Mucosa of descending colon (tissue), 3 donors: ENCODE measurements at regions not wholly inside any gene's neighbourhood (a gene's known extent, or its start where the extent isn't known, plus 50 kb on each side); places are given as distances from the start of the nearest gene placed in this dataset.

Experiments used
- ATAC-seq: fragments of 200-7000 bp; cut with Tn5 transposase; one replicate; pipeline ENCODE4 v1.9.1; 2020; ENCODE audit warnings: mild to moderate bottlenecking, moderate library complexity
- DNase-seq, 3 donors: peaks; one replicate each; pipeline ENCODE4 v3.0.0-alpha.2; 2020
- H3K36me3 ChIP-seq: fragments of 200-600 bp; one replicate; pipeline ENCODE4 v1.8.0; 2021; ENCODE audit warnings: low read depth, mild to moderate bottlenecking
- H3K4me1 ChIP-seq: fragments of 200-600 bp; one replicate; pipeline ENCODE4 v1.8.0; 2021; ENCODE audit warnings: low read depth, mild to moderate bottlenecking
- H3K4me3 ChIP-seq: fragments of 200-600 bp; one replicate; pipeline ENCODE4 v1.8.0; 2021; ENCODE audit warnings: mild to moderate bottlenecking
- H3K9me3 ChIP-seq: fragments of 200-600 bp; one replicate; pipeline ENCODE4 v1.8.0; 2021; ENCODE audit warnings: mild to moderate bottlenecking
- intact Hi-C, 2 donors: fragments of 100-400 bp; cut with DNase I in 1 of 2; cut with micrococcal nuclease in 1 of 2; formaldehyde crosslinking; loops; one replicate each; pipeline versions ENCODE4 v1.11.0 to v1.11.1; 2022; cut with DNase I, micrococcal nuclease
- TF ChIP-seq, protein P1 (sequence below): fragments of 200-600 bp; IDR thresholded peaks from one replicate; pipeline ENCODE4 v1.8.0; 2022; ENCODE audit warnings: antibody characterized with exemption, mild to moderate bottlenecking
- donor health status: DM: no; HTN: no; CAD: no; lungs with moderate emphysema.
- donor health status: DM: no; HTN: no; CAD: no.
- donor health status: DM: no; HTN: yes; CAD: no.

DNA sequence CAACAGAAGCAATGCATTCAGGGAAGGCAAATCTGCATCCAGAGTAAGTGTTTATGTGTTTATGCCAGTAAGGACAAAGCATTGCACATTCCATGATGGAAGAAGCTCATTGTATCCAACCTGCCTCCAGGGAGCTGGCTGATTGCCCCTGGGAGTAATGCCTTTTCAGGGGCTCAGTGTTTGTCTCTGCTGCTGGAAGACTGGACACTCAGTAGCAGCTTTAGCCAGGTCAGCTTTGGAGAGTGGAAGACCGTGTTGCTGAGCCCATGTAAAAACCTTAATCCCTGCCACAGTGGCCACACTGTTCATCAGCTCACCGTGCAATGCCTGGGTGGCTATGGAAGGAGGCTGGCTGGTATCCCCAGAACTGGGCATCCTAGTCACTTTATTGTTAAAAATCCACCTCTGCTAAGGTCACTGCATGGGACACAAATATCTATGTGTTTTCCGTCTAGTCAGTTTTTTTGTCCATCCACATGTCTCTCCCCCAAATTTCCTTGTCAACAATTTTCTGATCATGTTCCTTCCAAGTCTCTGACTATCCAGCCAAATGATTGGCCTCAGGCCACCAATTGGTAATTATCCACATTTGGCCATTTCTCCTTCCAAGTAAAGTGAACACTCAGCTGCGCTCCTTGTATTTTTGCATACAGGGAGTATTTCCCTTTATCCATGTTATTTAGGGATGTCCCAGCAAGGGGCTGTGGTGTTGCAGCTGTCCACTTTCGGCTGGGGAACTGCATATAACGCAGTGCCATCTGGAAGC lies 2044.5 kb upstream of the AGA start:
- TF ChIP-seq, protein P1, sequence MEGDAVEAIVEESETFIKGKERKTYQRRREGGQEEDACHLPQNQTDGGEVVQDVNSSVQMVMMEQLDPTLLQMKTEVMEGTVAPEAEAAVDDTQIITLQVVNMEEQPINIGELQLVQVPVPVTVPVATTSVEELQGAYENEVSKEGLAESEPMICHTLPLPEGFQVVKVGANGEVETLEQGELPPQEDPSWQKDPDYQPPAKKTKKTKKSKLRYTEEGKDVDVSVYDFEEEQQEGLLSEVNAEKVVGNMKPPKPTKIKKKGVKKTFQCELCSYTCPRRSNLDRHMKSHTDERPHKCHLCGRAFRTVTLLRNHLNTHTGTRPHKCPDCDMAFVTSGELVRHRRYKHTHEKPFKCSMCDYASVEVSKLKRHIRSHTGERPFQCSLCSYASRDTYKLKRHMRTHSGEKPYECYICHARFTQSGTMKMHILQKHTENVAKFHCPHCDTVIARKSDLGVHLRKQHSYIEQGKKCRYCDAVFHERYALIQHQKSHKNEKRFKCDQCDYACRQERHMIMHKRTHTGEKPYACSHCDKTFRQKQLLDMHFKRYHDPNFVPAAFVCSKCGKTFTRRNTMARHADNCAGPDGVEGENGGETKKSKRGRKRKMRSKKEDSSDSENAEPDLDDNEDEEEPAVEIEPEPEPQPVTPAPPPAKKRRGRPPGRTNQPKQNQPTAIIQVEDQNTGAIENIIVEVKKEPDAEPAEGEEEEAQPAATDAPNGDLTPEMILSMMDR, result no peak
- H3K36me3 ChIP-seq, result no peaks in the 10 kb centered on the region
- no peak for DNase-seq
- H3K9me3 ChIP-seq, result peaks cover 5% of the 10 kb centered on the region
- H3K4me3 ChIP-seq, result no peak overlapping the region
- intact Hi-C loops, result no loop called here
- ATAC-seq, result no peak
- H3K4me1 ChIP-seq, result no peaks in the 10 kb centered on the region

GRCh38 chr4:179492260-179493080 lies 2050.2 kb upstream of the AGA start:
- peaks cover 11% of the 10 kb centered on the region for H3K9me3 ChIP-seq
- DNase-seq (no peak), ATAC-seq (no peak)
- intact Hi-C loops, result no loop called here
- TF ChIP-seq, protein P1, result no peak
- H3K4me3 ChIP-seq, result no peak overlapping the region
- H3K36me3 ChIP-seq, result no peaks in the 10 kb centered on the region
- no peaks in the 10 kb centered on the region for H3K4me1 ChIP-seq

DNA sequence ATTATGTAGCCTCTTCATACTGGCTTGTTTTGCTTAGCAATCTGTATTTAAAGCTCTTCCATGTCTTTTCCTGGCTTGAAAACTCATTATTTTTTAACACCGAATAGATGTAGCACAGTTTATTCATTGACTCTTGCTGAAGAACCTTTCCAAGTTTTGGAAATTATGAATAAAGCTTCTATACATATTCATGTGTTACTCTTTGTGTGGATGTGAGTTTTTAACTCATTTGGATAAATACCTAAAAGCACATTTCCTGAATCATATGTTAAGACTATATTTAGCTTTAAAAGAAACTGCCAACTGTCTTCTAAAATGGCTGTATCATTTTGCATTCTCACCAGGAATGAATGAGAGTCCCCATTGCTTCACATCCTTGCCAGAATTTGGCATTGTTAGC lies 2061.7 kb upstream of the AGA start:
- H3K4me1 ChIP-seq, result no peaks in the 10 kb centered on the region
- H3K36me3 ChIP-seq, result no peaks in the 10 kb centered on the region
- TF ChIP-seq, protein P1, result no peak
- DNase-seq, result no peak
- H3K4me3 ChIP-seq, result no peak overlapping the region
- ATAC-seq, result no peak
- H3K9me3 ChIP-seq, result no peaks in the 10 kb centered on the region
- intact Hi-C loops, result no loop called here

DNA sequence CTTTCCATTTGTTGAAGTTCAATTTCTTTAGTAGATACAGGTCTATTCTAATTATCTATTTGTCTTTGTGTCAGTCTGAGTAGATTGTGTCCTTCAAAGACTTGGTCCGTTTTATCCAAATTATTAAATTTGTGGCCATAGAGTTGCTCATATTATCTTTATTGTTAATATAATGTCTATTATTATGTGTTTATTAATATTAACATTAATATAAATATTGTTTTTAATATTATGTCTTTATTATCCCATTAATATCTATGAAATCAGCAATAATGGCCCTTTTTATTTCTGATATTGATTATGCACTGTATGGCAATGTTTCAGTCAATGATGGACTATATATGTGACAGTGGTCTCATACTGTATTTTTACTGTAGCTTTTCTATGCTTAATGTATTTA lies 2067.3 kb upstream of the AGA start:
- Histone ChIP-seq H3K36me3 (no peaks in the 10 kb centered on the region), H3K4me1 (no peaks in the 10 kb centered on the region), H3K9me3 (peaks cover 7% of the 10 kb centered on the region), H3K4me3 (no peak overlapping the region)
- TF ChIP-seq, protein P1, result no peak
- no peak for DNase-seq
- no peak for ATAC-seq
- intact Hi-C loops, result no loop called here

DNA sequence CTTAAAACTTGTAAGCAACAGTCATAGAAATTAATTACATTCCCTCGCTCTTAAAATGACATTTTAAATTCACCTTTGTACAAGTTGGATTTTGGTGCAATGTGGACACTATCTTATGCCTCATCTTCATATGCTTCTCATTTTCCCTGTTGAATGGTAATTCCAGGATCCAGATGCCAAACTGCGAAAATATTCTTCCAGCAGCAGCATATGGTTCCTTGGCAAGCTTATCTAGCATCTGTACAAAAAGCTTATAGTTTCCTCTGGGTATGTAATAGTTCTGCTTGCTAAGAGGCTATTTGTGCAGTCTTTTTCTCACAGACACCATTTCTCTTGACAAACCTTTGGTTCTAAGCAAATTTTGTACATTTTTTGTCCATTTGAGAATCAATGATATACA lies 2079.7 kb upstream of the AGA start:
- no peak overlapping the region for H3K4me3 ChIP-seq
- DNase-seq (no peak), ATAC-seq (no peak)
- H3K36me3 ChIP-seq, result no peaks in the 10 kb centered on the region
- intact Hi-C loops, result no loop called here
- H3K4me1 ChIP-seq, result no peaks in the 10 kb centered on the region
- peaks cover 5% of the 10 kb centered on the region for H3K9me3 ChIP-seq
- TF ChIP-seq, protein P1, result no peak
